ENCODE measurements at regions not wholly inside any gene's neighbourhood (a gene's known extent, or its start where the extent isn't known, plus 50 kb on each side); places are given as distances from the start of the nearest gene placed in this dataset.
"Not testable (repeated sequence)": the region's sequence is repeated elsewhere in the genome, so short reads cannot be mapped to it uniquely, and the experiment has no call there.

DNA sequence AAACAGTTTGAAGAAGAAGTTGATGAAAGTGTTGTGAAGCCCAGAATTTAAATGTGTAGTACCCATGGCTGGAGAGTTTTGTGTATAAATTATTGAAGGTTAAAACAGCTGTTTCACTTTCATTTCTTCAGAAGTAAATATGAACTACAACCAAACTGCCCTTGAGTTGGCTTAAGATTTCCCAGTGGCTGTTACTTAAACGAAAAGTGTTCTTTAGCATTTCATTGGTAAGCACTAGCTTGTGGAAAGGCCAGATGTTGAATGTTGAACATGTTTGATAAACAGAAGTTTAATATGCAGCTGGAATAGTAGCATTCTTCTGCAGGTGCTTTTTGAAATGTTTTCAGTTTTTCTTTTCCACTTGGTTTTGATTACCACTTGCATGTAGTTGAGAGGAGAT, 83.2 kb upstream of the TNRC6B start:
- TF ChIP-seq CTCF (IDR thresholded peaks at IDR 0.05; ENCODE audit: borderline replicate concordance, control extremely low read depth, extremely low read depth, insufficient read depth, missing control alignments), result no peak
- in situ Hi-C loops (cut with MboI; ENCODE audit: low sequenced_read_pairs, unreplicated experiment), result no loop called here
- DNase-seq (ENCODE audit: low spot score), result peak; percentile 51

GRCh38 chr22:40099887-40100286, 77.8 kb upstream of the TNRC6B start:
- in situ Hi-C loops (cut with MboI; ENCODE audit: low sequenced_read_pairs, unreplicated experiment), result not testable (repeated sequence)

GRCh38 chr22:40105755-40106154, 72.0 kb upstream of the TNRC6B start:
- TF ChIP-seq CTCF (IDR thresholded peaks at IDR 0.05; ENCODE audit: borderline replicate concordance, control extremely low read depth, extremely low read depth, insufficient read depth, missing control alignments), result no peak
- no peak for DNase-seq (ENCODE audit: low spot score)
- in situ Hi-C loops (cut with MboI; ENCODE audit: low sequenced_read_pairs, unreplicated experiment), result no loop called here

More at GRCh38 chr22:40099887-40100286, 77.8 kb upstream of the TNRC6B start:
- not testable (repeated sequence) for DNase-seq (ENCODE audit: low spot score)

DNA sequence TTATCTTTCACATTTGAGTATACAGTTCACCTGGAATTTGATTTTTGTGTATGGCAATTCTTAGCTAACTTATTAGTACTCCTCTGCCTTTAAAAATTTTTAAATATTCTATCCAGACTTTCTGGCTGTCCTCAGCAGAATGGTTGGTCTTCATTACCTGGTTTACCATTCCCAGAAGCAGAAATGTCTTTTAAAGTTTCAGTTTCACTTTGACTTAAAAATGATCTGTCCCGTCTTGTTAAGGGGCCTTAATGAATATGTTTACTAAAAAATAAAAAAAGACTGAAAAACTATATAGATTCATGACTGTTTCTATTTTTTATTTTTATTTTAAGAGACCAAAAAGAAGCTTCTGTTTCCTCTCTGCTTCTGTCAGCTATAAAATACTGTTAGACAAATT, 70.5 kb upstream of the TNRC6B start:
- DNase-seq (ENCODE audit: low spot score), result peak; percentile 55
- in situ Hi-C loops (cut with MboI; ENCODE audit: low sequenced_read_pairs, unreplicated experiment), result no loop called here

DNA sequence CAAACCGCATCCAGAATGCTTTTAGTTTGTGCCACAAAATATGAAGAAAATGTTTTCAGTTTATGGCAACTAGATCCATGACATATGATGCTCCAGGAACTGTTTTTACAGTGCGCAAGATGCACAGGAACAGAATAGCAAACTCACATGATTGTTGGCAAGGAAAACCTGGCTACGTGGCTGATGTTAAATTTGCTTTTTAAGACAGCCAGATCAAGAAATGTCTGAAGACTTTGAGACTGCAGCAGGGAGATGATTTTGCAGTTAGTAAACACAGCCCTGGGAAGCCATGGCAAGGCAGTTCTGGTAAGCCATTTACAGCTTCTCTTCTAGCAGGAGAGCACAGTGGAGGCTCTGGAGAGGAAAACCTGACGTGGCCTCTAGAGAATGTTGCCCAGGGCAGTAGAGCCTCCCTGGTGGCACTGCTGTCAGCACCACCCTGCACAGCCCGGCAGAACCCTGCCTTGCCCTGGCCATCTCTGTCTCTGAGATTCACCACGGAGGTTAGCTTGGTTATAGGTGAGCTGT, 69.8 kb upstream of the TNRC6B start:
- no peak for TF ChIP-seq CTCF (IDR thresholded peaks at IDR 0.05; ENCODE audit: borderline replicate concordance, control extremely low read depth, extremely low read depth, insufficient read depth, missing control alignments)
- in situ Hi-C loops (cut with MboI; ENCODE audit: low sequenced_read_pairs, unreplicated experiment), result no loop called here
- no peak for DNase-seq (ENCODE audit: low spot score)

More for the DNA sequence above, 70.5 kb upstream of the TNRC6B start:
- no peak for TF ChIP-seq CTCF (IDR thresholded peaks at IDR 0.05; ENCODE audit: borderline replicate concordance, control extremely low read depth, extremely low read depth, insufficient read depth, missing control alignments)

DNA sequence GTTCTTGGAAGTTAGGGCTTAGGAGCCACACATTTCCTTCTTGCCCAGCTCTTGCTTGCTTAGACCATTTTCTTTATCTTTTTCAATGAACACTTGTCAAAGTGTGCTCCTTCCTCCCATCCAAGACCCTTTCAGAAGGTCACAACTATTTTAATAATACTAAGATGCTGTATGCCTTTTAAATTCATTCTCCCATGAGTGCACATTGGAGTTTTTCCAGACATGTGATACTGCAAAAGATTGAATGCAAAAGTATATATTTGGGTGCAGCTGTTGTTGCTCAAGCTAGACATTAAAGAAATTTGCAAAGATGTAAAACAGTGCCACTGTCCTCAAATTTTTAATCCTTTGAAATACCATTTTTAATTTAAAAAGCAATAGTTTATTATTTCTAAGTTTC, 69.3 kb upstream of the TNRC6B start:
- TF ChIP-seq CTCF (IDR thresholded peaks at IDR 0.05; ENCODE audit: borderline replicate concordance, control extremely low read depth, extremely low read depth, insufficient read depth, missing control alignments), result no peak
- in situ Hi-C loops (cut with MboI; ENCODE audit: low sequenced_read_pairs, unreplicated experiment), result no loop called here
- no peak for DNase-seq (ENCODE audit: low spot score)

DNA sequence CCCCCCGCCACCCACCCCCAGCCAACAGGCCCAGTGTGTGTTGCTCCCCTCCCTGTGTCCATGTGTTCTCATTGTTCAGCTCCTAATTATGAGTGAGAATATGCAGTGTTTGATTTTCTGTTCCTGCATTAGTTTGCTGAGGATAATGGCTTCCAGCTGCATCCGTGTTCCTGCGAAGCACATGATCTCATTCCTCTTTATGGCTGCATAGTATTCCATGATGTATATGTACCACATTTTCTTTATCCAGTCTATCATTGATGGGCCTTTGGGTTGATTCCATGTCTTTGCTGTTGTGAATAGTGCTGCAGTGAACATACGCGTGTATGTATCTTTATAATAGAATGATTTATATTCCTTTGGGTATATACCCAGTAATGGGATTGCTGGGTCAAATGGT, 68.8 kb upstream of the TNRC6B start:
- in situ Hi-C loops (cut with MboI; ENCODE audit: low sequenced_read_pairs, unreplicated experiment), result not testable (repeated sequence)

GRCh38 chr22:40111451-40111850, 66.3 kb upstream of the TNRC6B start:
- no peak for TF ChIP-seq CTCF (IDR thresholded peaks at IDR 0.05; ENCODE audit: borderline replicate concordance, control extremely low read depth, extremely low read depth, insufficient read depth, missing control alignments)
- in situ Hi-C loops (cut with MboI; ENCODE audit: low sequenced_read_pairs, unreplicated experiment), result no loop called here
- DNase-seq (ENCODE audit: low spot score), result no peak

More for the DNA sequence above, 68.8 kb upstream of the TNRC6B start:
- DNase-seq (ENCODE audit: low spot score), result not testable (repeated sequence)

Measured in GM13976 (cell line).